GM12864 (cell line): ENCODE measurements at regions not wholly inside any gene's neighbourhood (a gene's known extent, or its start where the extent isn't known, plus 50 kb on each side); places are given as distances from the start of the nearest gene placed in this dataset.

Source experiments
- DNase-seq: peaks from one replicate; pipeline ENCODE4 v3.0.0-alpha.2; 2011; ENCODE audit warnings: low read depth
- H3K4me3 ChIP-seq: 2 replicates; pipeline ENCODE4 v1.5.1; 2011; ENCODE audit warnings: mild to moderate bottlenecking, low read depth, low read length, control low read depth
- CTCF ChIP-seq: IDR thresholded peaks from 2 replicates; pipeline ENCODE4 v1.5.1; 2011; ENCODE audit warnings: low read depth, mild to moderate bottlenecking, moderate library complexity, low read length, control low read depth, inconsistent platforms; ENCODE audit errors: missing control alignments

GRCh38 chrX:3550871-3551270 lies 162.6 kb downstream of the PRKX start:
- no peak for TF ChIP-seq CTCF
- H3K4me3 ChIP-seq, result no peak overlapping the region
- no peak for DNase-seq

DNA sequence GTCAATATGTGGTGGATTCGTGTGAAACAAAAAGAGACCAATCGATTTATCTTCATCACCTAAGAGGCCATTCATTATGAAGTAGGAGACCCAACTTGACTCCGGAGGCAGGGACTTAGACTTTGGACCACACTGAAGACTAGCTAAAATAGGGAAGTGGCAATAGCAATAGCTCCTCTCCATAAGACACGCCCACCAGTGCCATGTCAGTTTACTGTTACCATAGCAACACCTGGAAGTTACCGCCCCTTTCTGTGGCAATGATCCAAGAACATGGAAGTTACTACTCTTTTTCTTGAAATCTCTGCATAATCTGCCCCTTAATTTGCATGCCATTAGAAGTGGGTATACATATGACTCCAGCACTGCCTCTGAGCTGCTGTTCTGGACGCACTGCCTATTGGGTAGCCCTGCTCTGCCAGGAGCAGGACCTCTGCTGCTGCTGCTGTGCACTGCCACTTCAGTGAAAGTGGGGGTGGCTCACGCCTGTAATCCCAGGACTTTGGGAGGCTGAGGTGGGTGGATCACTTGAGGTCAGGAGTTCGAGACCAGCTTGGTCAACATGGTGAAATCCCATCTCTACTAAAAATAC lies 163.2 kb downstream of the PRKX start:
- TF ChIP-seq CTCF, result no peak
- DNase-seq, result no peak
- no peak overlapping the region for H3K4me3 ChIP-seq

DNA sequence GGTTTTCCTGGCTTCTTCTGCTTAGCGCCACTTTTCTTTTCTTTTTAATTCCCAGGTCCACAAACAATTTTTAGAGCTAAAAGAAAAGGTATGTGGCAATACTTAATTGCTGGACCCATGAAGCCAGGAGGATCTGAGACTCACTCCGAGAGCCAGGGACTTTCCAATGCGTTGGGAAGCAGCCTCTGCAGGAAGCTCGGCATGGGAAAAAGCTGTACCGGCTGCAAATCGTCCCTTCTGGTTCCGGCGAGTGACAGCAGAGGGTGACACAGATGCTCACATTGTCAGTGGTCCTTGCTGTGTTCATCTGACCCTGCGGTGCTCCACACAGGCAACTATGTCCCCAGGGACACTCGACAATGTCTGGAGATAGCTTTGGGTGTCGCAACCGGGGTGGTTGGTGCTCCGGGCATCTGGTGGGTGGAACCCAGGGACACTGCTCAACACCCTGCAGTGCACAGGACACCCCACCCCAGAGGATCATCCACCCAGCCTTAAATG lies 164.0 kb downstream of the PRKX start:
- DNase-seq, result no peak
- H3K4me3 ChIP-seq, result no peak overlapping the region
- no peak for TF ChIP-seq CTCF

- TF ChIP-seq CTCF, result no peak
- no peak overlapping the region for H3K4me3 ChIP-seq
- no peak for DNase-seq
Observed at GRCh38 chrX:3548765-3549391, 164.6 kb downstream of the PRKX start.

GRCh38 chrX:3545901-3546300 lies 167.5 kb downstream of the PRKX start:
- no peak for TF ChIP-seq CTCF

DNA sequence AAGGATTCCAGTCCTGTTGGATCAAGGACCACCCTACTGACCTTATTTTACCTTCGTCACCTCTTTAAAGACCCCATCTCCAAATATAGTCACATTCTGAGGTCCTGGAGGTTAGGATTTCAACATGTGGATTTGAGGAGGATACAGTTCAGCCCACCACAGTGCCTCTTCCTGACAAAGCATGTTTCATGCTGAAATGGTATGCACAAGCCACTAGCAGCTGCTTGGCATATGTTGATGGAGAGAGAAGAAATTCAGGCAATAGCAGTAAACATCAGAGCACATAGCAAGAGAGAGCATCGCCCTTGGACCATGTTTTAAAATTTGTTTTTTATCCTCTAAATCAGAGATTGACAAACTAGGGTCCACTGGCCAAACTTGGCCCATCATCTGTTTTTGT lies 172.1 kb downstream of the PRKX start:
- no peak for DNase-seq
- TF ChIP-seq CTCF, result no peak
- H3K4me3 ChIP-seq, result no peak overlapping the region

More at GRCh38 chrX:3545901-3546300, 167.5 kb downstream of the PRKX start:
- no peak for DNase-seq
- no peak overlapping the region for H3K4me3 ChIP-seq

DNA sequence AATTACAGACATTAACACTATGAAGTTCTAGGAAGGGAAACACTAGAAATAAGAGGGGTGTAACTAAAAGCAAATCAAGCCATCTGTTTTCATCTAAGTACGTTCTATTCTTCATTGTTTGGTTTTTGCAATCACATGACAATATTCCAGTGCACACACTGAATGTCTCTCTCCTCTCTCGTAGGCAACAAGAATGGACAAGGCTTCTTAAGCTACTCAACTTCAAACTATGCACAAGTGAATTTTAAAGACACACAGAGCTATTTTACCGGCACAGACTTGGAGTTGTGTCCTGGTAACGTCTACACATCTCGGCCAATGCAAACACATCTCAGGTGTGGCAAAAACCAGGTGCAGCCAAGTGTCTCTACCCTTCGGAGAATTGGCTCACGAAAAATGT lies 173.3 kb downstream of the PRKX start:
- no peak for DNase-seq
- TF ChIP-seq CTCF, result no peak
- no peak overlapping the region for H3K4me3 ChIP-seq
